ENCODE measurements at regions not wholly inside any gene's neighbourhood (a gene's known extent, or its start where the extent isn't known, plus 50 kb on each side); places are given as distances from the start of the nearest gene placed in this dataset.

GRCh38 chr11:104405277-104405676, 241.3 kb upstream of the PDGFD start:
- TF ChIP-seq CTCF (conservative IDR thresholded peaks at IDR 0.05; ENCODE audit: low read length) (no peak), EZH2phosphoT487 (IDR thresholded peaks at IDR 0.05; ENCODE audit: borderline replicate concordance) (no peak)

Measured in Loucy (cell line).